Left lung (tissue), 4 donors: ENCODE measurements at regions not wholly inside any gene's neighbourhood (a gene's known extent, or its start where the extent isn't known, plus 50 kb on each side); places are given as distances from the start of the nearest gene placed in this dataset.

Experiments used
- ATAC-seq: fragments of 200-7000 bp; cut with Tn5 transposase; one replicate; pipeline ENCODE4 v1.9.1; 2020; ENCODE audit warnings: moderate library complexity
- DNase-seq, 4 donors: peaks; one replicate each; pipeline ENCODE4 v3.0.0-alpha.2; 2013 to 2020
- H3K27ac ChIP-seq, 2 donors: fragments of 200-600 bp; sonication (generic) in 1 of 2; one replicate each; pipeline versions ENCODE4 v1.5.0 to v1.8.0; 2020 to 2021
- H3K27me3 ChIP-seq, 2 donors: fragments of 200-600 bp; sonication (generic) in 1 of 2; one replicate each; pipeline versions ENCODE4 v1.5.0 to v1.8.0; 2020 to 2021
- H3K36me3 ChIP-seq, 2 donors: fragments of 200-600 bp; sonication (generic) in 1 of 2; one replicate each; pipeline versions ENCODE4 v1.5.0 to v1.8.0; 2020 to 2021
- H3K4me1 ChIP-seq, 2 donors: fragments of 200-600 bp; one replicate each; pipeline ENCODE4 v1.8.0; 2021
- H3K4me3 ChIP-seq, 2 donors: fragments of 200-600 bp; sonication (generic) in 1 of 2; one replicate each; pipeline versions ENCODE4 v1.5.0 to v1.8.0; 2020 to 2021; ENCODE audit warnings: mild to moderate bottlenecking in 1 of 2
- H3K9me3 ChIP-seq, 2 donors: fragments of 200-600 bp; sonication (generic) in 1 of 2; one replicate each; pipeline versions ENCODE4 v1.5.0 to v1.8.0; 2020 to 2021
- intact Hi-C, 2 donors: fragments of 100-400 bp; cut with DNase I; formaldehyde crosslinking; loops; one replicate each; pipeline versions ENCODE4 v1.11.2 to v1.14.2; 2022
- TF ChIP-seq, protein P1 (sequence below), 2 donors: fragments of 200-600 bp; sonication (generic) in 1 of 2; IDR thresholded peaks; one replicate each; pipeline versions ENCODE4 v1.5.0 to v1.8.0; 2021; ENCODE audit warnings: antibody characterized with exemption in 2 of 2
- donor health status: DM: no; HTN: yes; CAD: no.
- donor health status: DM: no; HTN: no; CAD: no.

DNA sequence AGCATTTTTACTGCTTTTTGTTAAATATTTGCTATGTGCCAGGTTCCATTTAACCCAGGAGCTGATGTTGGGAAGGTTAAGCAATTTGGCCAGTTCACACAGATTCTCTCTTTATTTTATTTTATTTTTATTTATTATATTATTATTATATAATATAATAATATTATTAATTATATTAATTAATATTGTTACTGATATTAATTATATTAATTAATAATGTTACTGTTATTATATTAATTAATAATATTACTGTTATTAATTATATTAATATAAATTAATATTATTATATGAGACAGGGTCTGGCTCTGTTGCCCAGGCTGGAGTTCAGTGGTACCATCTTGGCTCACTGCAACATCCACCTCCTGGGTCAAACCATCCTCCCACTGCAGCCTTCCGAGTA, 593.0 kb upstream of the SGCD start:
- TF ChIP-seq, protein P1, sequence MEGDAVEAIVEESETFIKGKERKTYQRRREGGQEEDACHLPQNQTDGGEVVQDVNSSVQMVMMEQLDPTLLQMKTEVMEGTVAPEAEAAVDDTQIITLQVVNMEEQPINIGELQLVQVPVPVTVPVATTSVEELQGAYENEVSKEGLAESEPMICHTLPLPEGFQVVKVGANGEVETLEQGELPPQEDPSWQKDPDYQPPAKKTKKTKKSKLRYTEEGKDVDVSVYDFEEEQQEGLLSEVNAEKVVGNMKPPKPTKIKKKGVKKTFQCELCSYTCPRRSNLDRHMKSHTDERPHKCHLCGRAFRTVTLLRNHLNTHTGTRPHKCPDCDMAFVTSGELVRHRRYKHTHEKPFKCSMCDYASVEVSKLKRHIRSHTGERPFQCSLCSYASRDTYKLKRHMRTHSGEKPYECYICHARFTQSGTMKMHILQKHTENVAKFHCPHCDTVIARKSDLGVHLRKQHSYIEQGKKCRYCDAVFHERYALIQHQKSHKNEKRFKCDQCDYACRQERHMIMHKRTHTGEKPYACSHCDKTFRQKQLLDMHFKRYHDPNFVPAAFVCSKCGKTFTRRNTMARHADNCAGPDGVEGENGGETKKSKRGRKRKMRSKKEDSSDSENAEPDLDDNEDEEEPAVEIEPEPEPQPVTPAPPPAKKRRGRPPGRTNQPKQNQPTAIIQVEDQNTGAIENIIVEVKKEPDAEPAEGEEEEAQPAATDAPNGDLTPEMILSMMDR (IDR thresholded peaks at IDR 0.05): no peak
- Histone ChIP-seq H3K27me3 (peaks cover 25 to 39% of the 10 kb centered on the region in 2 donors), H3K4me3 (no peak overlapping the region), H3K36me3 (no peaks in the 10 kb centered on the region), H3K27ac (no peak overlapping the region), H3K9me3 (no peaks in the 10 kb centered on the region), H3K4me1 (peaks cover 0 to under 1% of the 10 kb centered on the region in 2 donors)
- DNase-seq (no peak), ATAC-seq (no peak)
- intact Hi-C loops: no loop called here

DNA sequence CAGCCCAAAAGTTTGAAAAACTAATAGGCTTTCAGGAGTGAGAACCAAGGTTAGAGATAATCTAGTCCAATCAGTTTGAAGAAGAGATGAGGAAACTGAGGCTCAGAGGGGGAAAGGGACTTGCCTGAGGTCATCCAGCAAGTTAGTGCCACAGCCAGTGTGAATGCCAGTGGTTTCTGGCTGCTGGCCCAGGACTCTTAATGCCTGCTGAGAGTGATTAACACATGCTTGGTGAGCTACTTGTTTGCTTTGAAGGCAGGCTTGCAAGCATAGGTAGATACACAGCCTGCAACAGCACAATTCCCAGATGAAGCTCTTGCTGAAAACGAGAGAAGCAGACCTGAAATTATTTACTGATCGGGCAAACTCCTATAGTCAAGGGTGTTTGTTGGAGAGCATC, 591.6 kb upstream of the SGCD start:
- ATAC-seq (peak; percentile 50), DNase-seq (no peak)
- Histone ChIP-seq H3K4me1 (no peaks in the 10 kb centered on the region), H3K27ac (no peak overlapping the region), H3K9me3 (no peaks in the 10 kb centered on the region), H3K27me3 (peaks cover 12 to 25% of the 10 kb centered on the region in 2 donors), H3K36me3 (no peaks in the 10 kb centered on the region), H3K4me3 (no peak overlapping the region)
- intact Hi-C loops: no loop called here
- TF ChIP-seq, protein P1 (IDR thresholded peaks at IDR 0.05): no peak

DNA sequence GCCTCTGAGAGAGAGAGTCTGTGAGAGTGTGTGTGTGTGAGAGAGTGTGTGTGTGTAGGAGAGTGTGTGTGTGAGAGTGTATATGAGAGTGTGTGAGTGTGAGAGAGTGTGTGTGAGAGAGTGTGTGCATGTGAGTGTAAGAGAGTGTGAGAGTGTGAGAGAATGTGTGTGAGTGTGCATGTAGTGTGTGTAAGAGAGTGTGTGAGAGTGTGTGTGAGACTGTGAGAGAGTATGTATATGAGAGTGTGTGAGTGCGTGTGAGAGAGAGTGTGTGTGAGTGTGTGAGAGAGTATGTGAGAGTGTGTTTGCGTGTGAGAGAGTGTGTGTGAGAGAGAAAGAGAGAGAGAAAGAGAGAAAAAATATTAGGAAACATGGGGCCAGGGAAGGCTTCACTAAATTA, 588.3 kb upstream of the SGCD start:
- Histone ChIP-seq H3K4me1 (no peaks in the 10 kb centered on the region), H3K9me3 (no peaks in the 10 kb centered on the region), H3K4me3 (no peak overlapping the region), H3K27me3 (no peaks in the 10 kb centered on the region), H3K27ac (no peak overlapping the region), H3K36me3 (no peaks in the 10 kb centered on the region)
- DNase-seq: no peak
- TF ChIP-seq, protein P1 (IDR thresholded peaks at IDR 0.05): no peak
- intact Hi-C loops: no loop called here
- no peak for ATAC-seq

DNA sequence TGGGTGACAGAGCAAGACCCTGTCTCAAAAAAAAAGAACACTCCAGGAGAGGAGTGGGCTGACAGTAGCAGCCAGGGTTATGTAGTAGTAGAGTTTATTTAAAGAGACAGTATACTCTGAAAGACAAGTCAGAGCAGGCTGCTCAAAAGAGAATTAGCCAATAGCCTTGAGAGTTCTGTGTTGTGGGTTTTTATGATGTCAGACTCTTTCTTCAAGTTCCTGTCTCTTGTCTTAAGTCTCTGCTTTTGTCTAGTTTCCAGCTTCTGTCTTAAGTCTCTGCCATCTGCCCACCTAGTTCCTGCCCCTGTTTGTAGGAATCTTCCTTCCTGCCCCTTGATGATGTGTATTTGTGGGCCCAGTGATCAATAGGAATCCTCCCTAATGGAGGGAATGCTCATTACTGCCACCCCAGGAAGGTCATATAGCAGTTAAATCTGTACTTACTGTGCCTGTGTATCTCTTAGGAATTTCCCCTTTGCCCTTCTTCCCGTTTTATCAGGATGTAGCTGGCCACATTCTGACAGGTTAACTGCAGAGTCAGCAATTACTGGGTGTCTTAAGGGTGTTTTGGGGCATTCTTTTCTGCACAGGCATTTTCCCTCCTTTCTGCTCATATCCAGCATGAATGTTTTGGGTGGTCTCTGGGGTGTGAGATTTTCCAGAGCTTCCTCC, 580.5 kb upstream of the SGCD start:
- Histone ChIP-seq H3K27me3 (no peaks in the 10 kb centered on the region), H3K27ac (no peak overlapping the region), H3K4me3 (no peak overlapping the region), H3K4me1 (no peaks in the 10 kb centered on the region), H3K36me3 (no peaks in the 10 kb centered on the region), H3K9me3 (no peaks in the 10 kb centered on the region)
- TF ChIP-seq, protein P1 (IDR thresholded peaks at IDR 0.05): no peak
- ATAC-seq (no peak), DNase-seq (no peak)
- intact Hi-C loops: no loop called here

DNA sequence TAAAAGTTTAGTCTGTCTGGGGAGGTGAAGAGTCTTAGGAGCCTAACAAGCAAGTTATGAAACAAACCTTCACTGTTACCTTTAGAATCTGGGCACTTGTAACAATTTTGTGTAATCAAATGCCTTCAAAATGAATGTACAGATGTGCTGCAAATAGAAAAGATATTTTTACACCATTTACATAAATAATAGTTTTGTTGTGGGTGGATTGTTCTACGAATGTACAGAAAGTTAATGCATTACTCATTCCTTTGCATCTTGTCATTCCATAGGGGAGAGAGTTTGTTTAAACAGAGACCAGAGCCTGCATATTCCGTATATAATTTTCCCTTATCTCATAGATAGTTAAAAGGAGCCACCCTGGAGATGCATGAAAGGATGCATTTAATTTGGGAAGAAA, 576.9 kb upstream of the SGCD start:
- DNase-seq: no peak
- no peaks in the 10 kb centered on the region for H3K4me1 ChIP-seq
- H3K27me3 ChIP-seq: no peaks in the 10 kb centered on the region
- intact Hi-C loops: no loop called here
- H3K4me3 ChIP-seq: no peak overlapping the region
- no peaks in the 10 kb centered on the region for H3K9me3 ChIP-seq
- H3K36me3 ChIP-seq: no peaks in the 10 kb centered on the region
- TF ChIP-seq, protein P1 (IDR thresholded peaks at IDR 0.05): no peak
- ATAC-seq: no peak
- no peak overlapping the region for H3K27ac ChIP-seq
